ENCODE measurements at regions not wholly inside any gene's neighbourhood (a gene's known extent, or its start where the extent isn't known, plus 50 kb on each side); places are given as distances from the start of the nearest gene placed in this dataset.

- DNase-seq (ENCODE audit: extremely low spot score, unreplicated experiment) = no peak
- Mint-ChIP-seq H3K4me1 (ENCODE audit: unreplicated experiment) (peaks cover 38% of the 10 kb centered on the region), H3K27ac (ENCODE audit: unreplicated experiment) (peak overlapping the region; percentile 81), H3K9me3 (ENCODE audit: unreplicated experiment) (no peaks in the 10 kb centered on the region), H3K4me3 (ENCODE audit: unreplicated experiment) (no peak overlapping the region), H3K27me3 (ENCODE audit: unreplicated experiment) (no peaks in the 10 kb centered on the region), H3K36me3 (ENCODE audit: unreplicated experiment) (no peaks in the 10 kb centered on the region)
- TF ChIP-seq CTCF (IDR thresholded peaks at IDR 0.05) = no peak
Observed at GRCh38 chr3:59425942-59426341, 376.1 kb upstream of the CFAP20DC start.

- peak overlapping the region; percentile 81 for H3K27ac Mint-ChIP-seq (ENCODE audit: unreplicated experiment)
- no peak overlapping the region for H3K4me3 Mint-ChIP-seq (ENCODE audit: unreplicated experiment)
- H3K27me3 Mint-ChIP-seq (ENCODE audit: unreplicated experiment) = no peaks in the 10 kb centered on the region
- H3K9me3 Mint-ChIP-seq (ENCODE audit: unreplicated experiment) = no peaks in the 10 kb centered on the region
- H3K4me1 Mint-ChIP-seq (ENCODE audit: unreplicated experiment) = peaks cover 38% of the 10 kb centered on the region
- no peak for DNase-seq (ENCODE audit: extremely low spot score, unreplicated experiment)
- no peaks in the 10 kb centered on the region for H3K36me3 Mint-ChIP-seq (ENCODE audit: unreplicated experiment)
- no peak for TF ChIP-seq CTCF (IDR thresholded peaks at IDR 0.05)
Observed at GRCh38 chr3:59425371-59425770, 375.5 kb upstream of the CFAP20DC start.

- Mint-ChIP-seq H3K27ac (ENCODE audit: unreplicated experiment) (peak overlapping the region; percentile 78), H3K4me3 (ENCODE audit: unreplicated experiment) (no peak overlapping the region), H3K27me3 (ENCODE audit: unreplicated experiment) (no peaks in the 10 kb centered on the region), H3K36me3 (ENCODE audit: unreplicated experiment) (no peaks in the 10 kb centered on the region), H3K9me3 (ENCODE audit: unreplicated experiment) (no peaks in the 10 kb centered on the region), H3K4me1 (ENCODE audit: unreplicated experiment) (peaks cover 37% of the 10 kb centered on the region)
- no peak for DNase-seq (ENCODE audit: extremely low spot score, unreplicated experiment)
- TF ChIP-seq CTCF (IDR thresholded peaks at IDR 0.05) = no peak
Observed at GRCh38 chr3:59424268-59425010, 374.6 kb upstream of the CFAP20DC start.

- DNase-seq (ENCODE audit: extremely low spot score, unreplicated experiment) = no peak
- no peaks in the 10 kb centered on the region for H3K27me3 Mint-ChIP-seq (ENCODE audit: unreplicated experiment)
- no peak for TF ChIP-seq CTCF (IDR thresholded peaks at IDR 0.05)
- H3K36me3 Mint-ChIP-seq (ENCODE audit: unreplicated experiment) = no peaks in the 10 kb centered on the region
- H3K4me1 Mint-ChIP-seq (ENCODE audit: unreplicated experiment) = peaks cover 35% of the 10 kb centered on the region
- H3K9me3 Mint-ChIP-seq (ENCODE audit: unreplicated experiment) = no peaks in the 10 kb centered on the region
- peak overlapping the region; percentile 78 for H3K27ac Mint-ChIP-seq (ENCODE audit: unreplicated experiment)
- no peak overlapping the region for H3K4me3 Mint-ChIP-seq (ENCODE audit: unreplicated experiment)
Observed at GRCh38 chr3:59423707-59424106, 373.9 kb upstream of the CFAP20DC start.

GRCh38 chr3:59422312-59422711, 372.5 kb upstream of the CFAP20DC start:
- no peaks in the 10 kb centered on the region for H3K27me3 Mint-ChIP-seq (ENCODE audit: unreplicated experiment)
- no peaks in the 10 kb centered on the region for H3K36me3 Mint-ChIP-seq (ENCODE audit: unreplicated experiment)
- H3K9me3 Mint-ChIP-seq (ENCODE audit: unreplicated experiment) = no peaks in the 10 kb centered on the region
- no peak overlapping the region for H3K4me3 Mint-ChIP-seq (ENCODE audit: unreplicated experiment)
- no peak for DNase-seq (ENCODE audit: extremely low spot score, unreplicated experiment)
- H3K27ac Mint-ChIP-seq (ENCODE audit: unreplicated experiment) = no peak overlapping the region
- peaks cover 29% of the 10 kb centered on the region for H3K4me1 Mint-ChIP-seq (ENCODE audit: unreplicated experiment)
- TF ChIP-seq CTCF (IDR thresholded peaks at IDR 0.05) = no peak

Measured in osteocyte (in vitro differentiated cells).